PC-3 (cell line): ENCODE measurements at regions not wholly inside any gene's neighbourhood (a gene's known extent, or its start where the extent isn't known, plus 50 kb on each side); places are given as distances from the start of the nearest gene placed in this dataset.

ENCODE experiments used
- ATAC-seq: fragments of 200-7000 bp; cut with Tn5 transposase; 2 replicates; pipeline ENCODE4 v1.9.1; 2020; ENCODE audit warnings: mild to moderate bottlenecking, moderate library complexity
- BruUV-seq: library from RNA; stranded (reverse); fragments of 400-500 nt; replicated peaks from 2 replicates; lab custom pipeline; 2021; lab: Mats Ljungman, UMichigan
- CTCF ChIA-PET: fragments of 300-600 bp; sonication (Branson Sonifier 250); formaldehyde crosslinking; loops from one replicate; lab custom pipeline; 2022; ENCODE audit warnings: antibody characterized with exemption; lab: Charles Lee
- POLR2A ChIA-PET: fragments of 300-600 bp; sonication (Branson Sonifier 250); formaldehyde crosslinking; loops from one replicate; lab custom pipeline; 2022; ENCODE audit warnings: antibody characterized with exemption; ENCODE audit not compliant: unreplicated experiment; lab: Charles Lee
- DNase-seq: peaks from one replicate; pipeline ENCODE4 v3.0.0-alpha.2; 2015
- H2AFZ ChIP-seq: fragments of 300-600 bp; sonication (generic); 2 replicates; pipeline ENCODE4 v1.6.0; 2016; ENCODE audit warnings: antibody characterized with exemption, low read length
- H3F3A ChIP-seq: fragments of 300-600 bp; sonication (generic); one replicate; pipeline ENCODE4 v1.6.0; 2017; ENCODE audit warnings: antibody characterized with exemption, low read length, control low read depth, mild to moderate bottlenecking; ENCODE audit not compliant: unreplicated experiment
- H3K27ac ChIP-seq: fragments of 300-600 bp; sonication (generic); 2 replicates; pipeline ENCODE4 v1.5.1; 2016; ENCODE audit warnings: mild to moderate bottlenecking, low read length
- H3K27me3 ChIP-seq: fragments of 300-600 bp; sonication (generic); 2 replicates; pipeline ENCODE4 v1.6.1; 2016; ENCODE audit warnings: low read length, mixed read lengths
- H3K36me3 ChIP-seq: fragments of 300-600 bp; sonication (generic); 2 replicates; pipeline ENCODE4 v1.6.1; 2016; ENCODE audit warnings: low read depth, mixed run types, low read length, mixed read lengths
- H3K4me1 ChIP-seq: fragments of 300-600 bp; sonication (generic); 2 replicates; pipeline ENCODE4 v1.5.1; 2016; ENCODE audit warnings: low read length; ENCODE audit not compliant: insufficient read depth
- H3K4me2 ChIP-seq: fragments of 300-600 bp; sonication (generic); 2 replicates; pipeline ENCODE4 v1.6.0; 2016; ENCODE audit warnings: low read length
- H3K4me3 ChIP-seq: fragments of 300-600 bp; sonication (generic); 2 replicates; pipeline ENCODE4 v1.5.1; 2016; ENCODE audit warnings: mild to moderate bottlenecking, low read length, mixed read lengths
- H3K79me2 ChIP-seq: fragments of 300-600 bp; sonication (generic); 2 replicates; pipeline ENCODE4 v1.6.1; 2017; ENCODE audit warnings: low read length, mixed read lengths
- H3K9ac ChIP-seq: fragments of 300-600 bp; sonication (generic); 2 replicates; pipeline ENCODE4 v1.6.0; 2016; ENCODE audit warnings: mild to moderate bottlenecking, low read length
- H3K9me2 ChIP-seq: fragments of 300-600 bp; sonication (generic); replicated peaks from 2 replicates; pipeline ENCODE4 v1.6.1; 2016; ENCODE audit warnings: mixed run types, low read length, mixed read lengths
- H3K9me3 ChIP-seq: fragments of 300-600 bp; sonication (generic); 2 replicates; pipeline ENCODE4 v1.6.1; 2016; ENCODE audit warnings: low read length, mixed read lengths
- H4K20me1 ChIP-seq: fragments of 300-600 bp; sonication (generic); 2 replicates; pipeline ENCODE4 v1.6.1; 2016; ENCODE audit warnings: low read length, mixed read lengths
- CTCF ChIP-seq: fragments of 300-600 bp; sonication (generic); conservative IDR thresholded peaks from 2 replicates; pipeline ENCODE4 v1.5.1; 2017; ENCODE audit warnings: antibody characterized with exemption, low read depth, mild to moderate bottlenecking, low read length
- EZH2 ChIP-seq: fragments of 300-600 bp; sonication (generic); IDR thresholded peaks from one replicate; pipeline ENCODE4 v1.6.1; 2017; ENCODE audit warnings: antibody characterized with exemption, mild to moderate bottlenecking, low read length; ENCODE audit not compliant: unreplicated experiment
- EZH2phosphoT487 ChIP-seq: fragments of 300-600 bp; sonication (generic); IDR thresholded peaks from 2 replicates; pipeline ENCODE4 v1.6.1; 2018; ENCODE audit warnings: mild to moderate bottlenecking, antibody characterized with exemption, low read length, borderline replicate concordance
- intact Hi-C: fragments of 100-400 bp; cut with micrococcal nuclease; formaldehyde crosslinking; loops from 2 replicates; pipeline ENCODE4 v1.9.0; 2023

GRCh38 chr1:83620016-83620415, 378.9 kb downstream of the TTLL7 start:
- ChIA-PET POLR2A (no interaction called here), CTCF (no interaction called here)
- TF ChIP-seq EZH2phosphoT487 = no peak
- TF ChIP-seq EZH2 = no peak
- TF ChIP-seq CTCF = no peak
- Histone ChIP-seq H3K9me2 (no peaks in the 10 kb centered on the region), H3K4me2 (no peak overlapping the region), H3K36me3 (no peaks in the 10 kb centered on the region), H3F3A (no peaks in the 10 kb centered on the region), H3K9ac (no peak overlapping the region), H3K4me3 (no peak overlapping the region), H3K27me3 (peaks cover 18% of the 10 kb centered on the region), H2AFZ (no peak overlapping the region), H3K79me2 (no peaks in the 10 kb centered on the region), H4K20me1 (no peaks in the 10 kb centered on the region), H3K9me3 (no peaks in the 10 kb centered on the region), H3K4me1 (no peaks in the 10 kb centered on the region), H3K27ac (no peak overlapping the region)
- no TSS peak for BruUV-seq
- intact Hi-C loops = no loop called here
- ATAC-seq (no peak), DNase-seq (no peak)

- POLR2A ChIA-PET = no interaction called here
- no TSS peak for BruUV-seq
- no peak overlapping the region for H3K27ac ChIP-seq
- H3K4me3 ChIP-seq = no peak overlapping the region
- CTCF ChIA-PET = no interaction called here
- H3F3A ChIP-seq = no peaks in the 10 kb centered on the region
- DNase-seq (no peak), ATAC-seq (no peak)
- TF ChIP-seq EZH2phosphoT487 (no peak), CTCF (no peak), EZH2 (no peak)
- H3K4me2 ChIP-seq = no peak overlapping the region
- H3K27me3 ChIP-seq = peaks cover 18% of the 10 kb centered on the region
- no peak overlapping the region for H3K9ac ChIP-seq
- no peaks in the 10 kb centered on the region for H3K9me2 ChIP-seq
- H2AFZ ChIP-seq = no peak overlapping the region
- intact Hi-C loops = no loop called here
- H3K79me2 ChIP-seq = no peaks in the 10 kb centered on the region
- H3K4me1 ChIP-seq = no peaks in the 10 kb centered on the region
- no peaks in the 10 kb centered on the region for H4K20me1 ChIP-seq
- no peaks in the 10 kb centered on the region for H3K9me3 ChIP-seq
- no peaks in the 10 kb centered on the region for H3K36me3 ChIP-seq
Measured at GRCh38 chr1:83619170-83619896, 379.6 kb downstream of the TTLL7 start.

GRCh38 chr1:83617883-83618282, 381.0 kb downstream of the TTLL7 start:
- Histone ChIP-seq H3K9ac (no peak overlapping the region), H3K36me3 (no peaks in the 10 kb centered on the region), H3K79me2 (no peaks in the 10 kb centered on the region), H3K4me3 (no peak overlapping the region), H3K4me2 (no peak overlapping the region), H3K27me3 (peaks cover 18% of the 10 kb centered on the region), H3F3A (no peaks in the 10 kb centered on the region), H3K9me3 (no peaks in the 10 kb centered on the region), H3K27ac (no peak overlapping the region), H3K9me2 (no peaks in the 10 kb centered on the region), H4K20me1 (no peaks in the 10 kb centered on the region), H3K4me1 (no peaks in the 10 kb centered on the region), H2AFZ (no peak overlapping the region)
- ATAC-seq (no peak), DNase-seq (no peak)
- ChIA-PET CTCF (no interaction called here), POLR2A (no interaction called here)
- TF ChIP-seq EZH2 = no peak
- no peak for TF ChIP-seq EZH2phosphoT487
- no peak for TF ChIP-seq CTCF
- intact Hi-C loops = no loop called here
- no TSS peak for BruUV-seq
